ENCODE measurements at regions not wholly inside any gene's neighbourhood (a gene's known extent, or its start where the extent isn't known, plus 50 kb on each side); places are given as distances from the start of the nearest gene placed in this dataset.

GRCh38 chr11:40023724-40024123 is 1435.7 kb downstream of the LRRC4C start:
- TF ChIP-seq EZH2phosphoT487 (IDR thresholded peaks at IDR 0.05; ENCODE audit: low read depth) (no peak), CTCF (IDR thresholded peaks at IDR 0.05; ENCODE audit: low read depth, low read length) (no peak)
- Histone ChIP-seq H3K9me3 (ENCODE audit: insufficient read depth, low read length) (no peaks in the 10 kb centered on the region), H2AFZ (ENCODE audit: low read depth, low read length) (no peak overlapping the region), H3K4me1 (ENCODE audit: low read length) (no peaks in the 10 kb centered on the region), H3K4me3 (ENCODE audit: low read length) (no peak overlapping the region), H3K4me2 (ENCODE audit: low read length) (no peak overlapping the region), H3K27ac (ENCODE audit: low read length) (no peak overlapping the region), H3K36me3 (replicated peaks; ENCODE audit: low read depth, low read length) (no peaks in the 10 kb centered on the region), H3K27me3 (ENCODE audit: low read depth, low read length) (no peaks in the 10 kb centered on the region), H3K79me2 (ENCODE audit: low read length) (no peaks in the 10 kb centered on the region), H4K20me1 (ENCODE audit: insufficient read depth, low read length) (no peaks in the 10 kb centered on the region), H3K9ac (ENCODE audit: low read length) (no peak overlapping the region)

- Histone ChIP-seq H3K4me3 (ENCODE audit: low read length) (no peak overlapping the region), H3K79me2 (ENCODE audit: low read length) (no peaks in the 10 kb centered on the region), H2AFZ (ENCODE audit: low read depth, low read length) (no peak overlapping the region), H3K9me3 (ENCODE audit: insufficient read depth, low read length) (no peaks in the 10 kb centered on the region; the same call in 1 of the 2 replicates), H3K27me3 (ENCODE audit: low read depth, low read length) (no peaks in the 10 kb centered on the region), H3K4me1 (ENCODE audit: low read length) (no peaks in the 10 kb centered on the region), H3K27ac (ENCODE audit: low read length) (no peak overlapping the region), H3K4me2 (ENCODE audit: low read length) (no peak overlapping the region), H3K36me3 (replicated peaks; ENCODE audit: low read depth, low read length) (no peaks in the 10 kb centered on the region), H4K20me1 (ENCODE audit: insufficient read depth, low read length) (no peaks in the 10 kb centered on the region), H3K9ac (ENCODE audit: low read length) (no peak overlapping the region)
- no peak for TF ChIP-seq CTCF (IDR thresholded peaks at IDR 0.05; ENCODE audit: low read depth, low read length)
- no peak for TF ChIP-seq EZH2phosphoT487 (IDR thresholded peaks at IDR 0.05; ENCODE audit: low read depth)
Measured at GRCh38 chr11:40010011-40010410, 1449.4 kb downstream of the LRRC4C start.

- H3K9me3 ChIP-seq (ENCODE audit: insufficient read depth, low read length), result no peaks in the 10 kb centered on the region
- no peaks in the 10 kb centered on the region for H3K79me2 ChIP-seq (ENCODE audit: low read length)
- no peak overlapping the region for H3K4me3 ChIP-seq (ENCODE audit: low read length)
- no peak overlapping the region for H3K4me2 ChIP-seq (ENCODE audit: low read length)
- no peaks in the 10 kb centered on the region for H3K36me3 ChIP-seq (replicated peaks; ENCODE audit: low read depth, low read length)
- no peak overlapping the region for H3K27ac ChIP-seq (ENCODE audit: low read length)
- H3K4me1 ChIP-seq (ENCODE audit: low read length), result no peaks in the 10 kb centered on the region
- H3K9ac ChIP-seq (ENCODE audit: low read length), result no peak overlapping the region
- H4K20me1 ChIP-seq (ENCODE audit: insufficient read depth, low read length), result no peaks in the 10 kb centered on the region
- no peaks in the 10 kb centered on the region for H3K27me3 ChIP-seq (ENCODE audit: low read depth, low read length)
- H2AFZ ChIP-seq (ENCODE audit: low read depth, low read length), result no peak overlapping the region
- TF ChIP-seq CTCF (IDR thresholded peaks at IDR 0.05; ENCODE audit: low read depth, low read length) (no peak), EZH2phosphoT487 (IDR thresholded peaks at IDR 0.05; ENCODE audit: low read depth) (no peak)
Measured at GRCh38 chr11:39992551-39992950, 1466.9 kb downstream of the LRRC4C start.

GRCh38 chr11:39990421-39990831 is 1469.0 kb downstream of the LRRC4C start:
- TF ChIP-seq CTCF (IDR thresholded peaks at IDR 0.05; ENCODE audit: low read depth, low read length) (no peak), EZH2phosphoT487 (IDR thresholded peaks at IDR 0.05; ENCODE audit: low read depth) (no peak)
- H3K27ac ChIP-seq (ENCODE audit: low read length), result no peak overlapping the region
- H3K4me3 ChIP-seq (ENCODE audit: low read length), result no peak overlapping the region
- no peaks in the 10 kb centered on the region for H3K36me3 ChIP-seq (replicated peaks; ENCODE audit: low read depth, low read length)
- no peak overlapping the region for H3K9ac ChIP-seq (ENCODE audit: low read length)
- no peak overlapping the region for H3K4me2 ChIP-seq (ENCODE audit: low read length)
- H3K9me3 ChIP-seq (ENCODE audit: insufficient read depth, low read length), result no peaks in the 10 kb centered on the region
- H3K27me3 ChIP-seq (ENCODE audit: low read depth, low read length), result no peaks in the 10 kb centered on the region
- no peak overlapping the region for H2AFZ ChIP-seq (ENCODE audit: low read depth, low read length)
- no peaks in the 10 kb centered on the region for H3K79me2 ChIP-seq (ENCODE audit: low read length)
- no peaks in the 10 kb centered on the region for H4K20me1 ChIP-seq (ENCODE audit: insufficient read depth, low read length)
- H3K4me1 ChIP-seq (ENCODE audit: low read length), result no peaks in the 10 kb centered on the region
